ENCODE measurements at regions not wholly inside any gene's neighbourhood (a gene's known extent, or its start where the extent isn't known, plus 50 kb on each side); places are given as distances from the start of the nearest gene placed in this dataset.
"Not testable (repeated sequence)": the region's sequence is repeated elsewhere in the genome, so short reads cannot be mapped to it uniquely, and the experiment has no call there.

- peak; percentile 86 for DNase-seq (ENCODE audit: low spot score)
Measured at GRCh38 chr7:28329661-28330363, 82.5 kb upstream of the CREB5 start.

GRCh38 chr7:28330384-28331070, 81.8 kb upstream of the CREB5 start:
- peak; percentile 11 for DNase-seq (ENCODE audit: low spot score)

GRCh38 chr7:28332046-28332445, 80.3 kb upstream of the CREB5 start:
- no peak for DNase-seq (ENCODE audit: low spot score)

- DNase-seq (ENCODE audit: low spot score): not testable (repeated sequence)
Measured at GRCh38 chr7:28333548-28333947, 78.8 kb upstream of the CREB5 start.

- DNase-seq (ENCODE audit: low spot score): no peak
Measured at GRCh38 chr7:28336806-28337205, 75.5 kb upstream of the CREB5 start.

- DNase-seq (ENCODE audit: low spot score): no peak
Measured at GRCh38 chr7:28338041-28338440, 74.3 kb upstream of the CREB5 start.

- no peak for DNase-seq (ENCODE audit: low spot score)
Measured at GRCh38 chr7:28343462-28343861, 68.9 kb upstream of the CREB5 start.

- no peak for DNase-seq (ENCODE audit: low spot score)
Measured at GRCh38 chr7:28346256-28346655, 66.1 kb upstream of the CREB5 start.

- DNase-seq (ENCODE audit: low spot score): no peak
Measured at GRCh38 chr7:28346676-28347363, 65.5 kb upstream of the CREB5 start.

GRCh38 chr7:28347475-28348318, 64.6 kb upstream of the CREB5 start:
- no peak for DNase-seq (ENCODE audit: low spot score)

GRCh38 chr7:28348636-28349035, 63.7 kb upstream of the CREB5 start:
- no peak for DNase-seq (ENCODE audit: low spot score)

GRCh38 chr7:28349637-28350036, 62.7 kb upstream of the CREB5 start:
- no peak for DNase-seq (ENCODE audit: low spot score)

GRCh38 chr7:28350662-28351061, 61.7 kb upstream of the CREB5 start:
- DNase-seq (ENCODE audit: low spot score): no peak

- DNase-seq (ENCODE audit: low spot score): no peak
Measured at GRCh38 chr7:28351450-28351849, 60.9 kb upstream of the CREB5 start.

- DNase-seq (ENCODE audit: low spot score): no peak
Measured at GRCh38 chr7:28354601-28355402, 57.5 kb upstream of the CREB5 start.

GRCh38 chr7:28355635-28356319, 56.5 kb upstream of the CREB5 start:
- no peak for DNase-seq (ENCODE audit: low spot score)

- no peak for DNase-seq (ENCODE audit: low spot score)
Measured at GRCh38 chr7:28356619-28357018, 55.7 kb upstream of the CREB5 start.

- no peak for DNase-seq (ENCODE audit: low spot score)
Measured at GRCh38 chr7:28358423-28358868, 53.9 kb upstream of the CREB5 start.

- DNase-seq (ENCODE audit: low spot score): peak; percentile 62
Measured at GRCh38 chr7:28360739-28361138, 51.6 kb upstream of the CREB5 start.

- no peak for DNase-seq (ENCODE audit: low spot score)
Measured at GRCh38 chr7:28361551-28361950, 50.8 kb upstream of the CREB5 start.

GRCh38 chr7:28362182-28362581, 50.1 kb upstream of the CREB5 start:
- DNase-seq (ENCODE audit: low spot score): no peak

All from NAMALWA (cell line).